ENCODE measurements at regions not wholly inside any gene's neighbourhood (a gene's known extent, or its start where the extent isn't known, plus 50 kb on each side); places are given as distances from the start of the nearest gene placed in this dataset.

DNA sequence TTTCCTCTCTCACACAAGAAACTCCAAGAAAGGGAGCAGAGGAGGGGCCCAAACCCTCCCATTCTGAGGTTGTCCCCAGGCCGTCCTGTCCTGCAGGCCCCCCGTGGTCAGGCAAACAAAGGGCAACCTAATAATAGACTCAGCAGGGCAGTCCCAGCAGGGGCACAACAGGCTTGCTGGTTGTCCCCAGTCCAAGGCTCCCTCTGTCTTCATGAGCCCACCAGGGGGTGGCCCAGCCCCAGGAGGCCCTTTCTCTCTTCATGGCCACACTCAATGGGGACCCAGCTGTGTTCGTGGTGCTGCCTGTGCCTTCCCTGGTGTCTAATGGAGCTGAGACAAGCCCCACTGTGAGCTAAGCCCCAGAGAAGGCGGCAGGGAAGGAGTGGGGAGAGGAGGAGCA lies 359.9 kb downstream of the ADGRD1 start:
- no peaks in the 10 kb centered on the region for H3K36me3 Mint-ChIP-seq (ENCODE audit: insufficient read depth)
- H3K9me3 Mint-ChIP-seq (ENCODE audit: low read depth): peaks cover 15% of the 10 kb centered on the region
- H3K4me3 Mint-ChIP-seq (ENCODE audit: low read depth): no peak overlapping the region
- no peaks in the 10 kb centered on the region for H3K4me1 Mint-ChIP-seq (ENCODE audit: low read depth)
- TF ChIP-seq, protein P1, sequence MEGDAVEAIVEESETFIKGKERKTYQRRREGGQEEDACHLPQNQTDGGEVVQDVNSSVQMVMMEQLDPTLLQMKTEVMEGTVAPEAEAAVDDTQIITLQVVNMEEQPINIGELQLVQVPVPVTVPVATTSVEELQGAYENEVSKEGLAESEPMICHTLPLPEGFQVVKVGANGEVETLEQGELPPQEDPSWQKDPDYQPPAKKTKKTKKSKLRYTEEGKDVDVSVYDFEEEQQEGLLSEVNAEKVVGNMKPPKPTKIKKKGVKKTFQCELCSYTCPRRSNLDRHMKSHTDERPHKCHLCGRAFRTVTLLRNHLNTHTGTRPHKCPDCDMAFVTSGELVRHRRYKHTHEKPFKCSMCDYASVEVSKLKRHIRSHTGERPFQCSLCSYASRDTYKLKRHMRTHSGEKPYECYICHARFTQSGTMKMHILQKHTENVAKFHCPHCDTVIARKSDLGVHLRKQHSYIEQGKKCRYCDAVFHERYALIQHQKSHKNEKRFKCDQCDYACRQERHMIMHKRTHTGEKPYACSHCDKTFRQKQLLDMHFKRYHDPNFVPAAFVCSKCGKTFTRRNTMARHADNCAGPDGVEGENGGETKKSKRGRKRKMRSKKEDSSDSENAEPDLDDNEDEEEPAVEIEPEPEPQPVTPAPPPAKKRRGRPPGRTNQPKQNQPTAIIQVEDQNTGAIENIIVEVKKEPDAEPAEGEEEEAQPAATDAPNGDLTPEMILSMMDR (IDR thresholded peaks at IDR 0.05; ENCODE audit: unreplicated experiment): no peak
- no peak overlapping the region for H3K27ac Mint-ChIP-seq
- peaks cover 23% of the 10 kb centered on the region for H3K27me3 Mint-ChIP-seq
- DNase-seq (ENCODE audit: low spot score, unreplicated experiment): no peak

DNA sequence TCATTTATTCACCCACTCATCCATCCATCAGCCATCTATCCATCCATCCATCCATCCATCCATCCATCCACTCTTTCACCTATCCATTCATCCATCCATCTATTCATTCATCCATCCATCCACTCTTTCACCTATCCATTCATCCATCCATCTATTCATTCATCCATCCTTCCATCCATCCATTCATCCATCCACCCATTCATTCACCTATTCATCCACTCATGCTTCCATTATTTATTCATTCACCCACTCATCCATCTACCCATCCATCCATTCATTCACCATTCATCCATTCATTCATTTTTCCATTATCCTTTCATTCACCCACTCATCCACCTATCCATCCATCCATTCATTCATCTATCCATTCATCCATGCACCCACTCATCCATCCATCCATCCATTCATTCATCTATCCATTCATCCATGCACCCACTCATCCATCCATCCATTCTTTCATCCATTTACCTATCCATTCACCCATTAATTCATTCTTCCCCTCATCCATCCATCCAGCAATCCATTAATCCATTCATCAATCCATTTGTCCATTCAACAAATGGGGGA lies 360.9 kb downstream of the ADGRD1 start:
- no peak for DNase-seq (ENCODE audit: low spot score, unreplicated experiment)
- peaks cover 18% of the 10 kb centered on the region for H3K27me3 Mint-ChIP-seq
- no peak overlapping the region for H3K4me3 Mint-ChIP-seq (ENCODE audit: low read depth)
- no peaks in the 10 kb centered on the region for H3K36me3 Mint-ChIP-seq (ENCODE audit: insufficient read depth)
- H3K27ac Mint-ChIP-seq: no peak overlapping the region
- TF ChIP-seq, protein P1 (IDR thresholded peaks at IDR 0.05; ENCODE audit: unreplicated experiment): no peak
- peaks cover 24% of the 10 kb centered on the region for H3K9me3 Mint-ChIP-seq (ENCODE audit: low read depth)
- H3K4me1 Mint-ChIP-seq (ENCODE audit: low read depth): no peaks in the 10 kb centered on the region

DNA sequence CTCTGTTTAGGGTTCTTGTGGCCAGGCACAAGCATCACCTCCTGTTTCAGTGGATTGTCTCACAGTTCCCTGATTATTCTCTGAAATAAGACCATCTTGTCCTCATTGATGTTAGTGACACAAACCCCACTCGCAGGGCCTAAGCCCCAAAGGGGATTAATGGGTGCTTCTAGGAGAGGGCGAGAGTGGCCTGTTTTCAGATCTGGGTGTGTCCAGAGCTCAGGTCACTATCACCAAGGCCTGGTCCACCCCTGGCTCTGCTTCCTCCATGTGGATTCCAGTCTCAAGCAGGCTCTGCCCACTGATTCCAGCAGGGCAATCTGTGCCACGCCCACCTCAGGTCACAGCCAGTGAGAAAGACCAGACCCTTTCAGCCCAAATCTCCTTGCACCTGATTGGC lies 361.9 kb downstream of the ADGRD1 start:
- Mint-ChIP-seq H3K9me3 (ENCODE audit: low read depth) (peaks cover 26% of the 10 kb centered on the region), H3K4me1 (ENCODE audit: low read depth) (no peaks in the 10 kb centered on the region), H3K4me3 (ENCODE audit: low read depth) (no peak overlapping the region), H3K36me3 (ENCODE audit: insufficient read depth) (no peaks in the 10 kb centered on the region), H3K27ac (no peak overlapping the region), H3K27me3 (peaks cover 11% of the 10 kb centered on the region)
- TF ChIP-seq, protein P1 (IDR thresholded peaks at IDR 0.05; ENCODE audit: unreplicated experiment): no peak
- DNase-seq (ENCODE audit: low spot score, unreplicated experiment): no peak

DNA sequence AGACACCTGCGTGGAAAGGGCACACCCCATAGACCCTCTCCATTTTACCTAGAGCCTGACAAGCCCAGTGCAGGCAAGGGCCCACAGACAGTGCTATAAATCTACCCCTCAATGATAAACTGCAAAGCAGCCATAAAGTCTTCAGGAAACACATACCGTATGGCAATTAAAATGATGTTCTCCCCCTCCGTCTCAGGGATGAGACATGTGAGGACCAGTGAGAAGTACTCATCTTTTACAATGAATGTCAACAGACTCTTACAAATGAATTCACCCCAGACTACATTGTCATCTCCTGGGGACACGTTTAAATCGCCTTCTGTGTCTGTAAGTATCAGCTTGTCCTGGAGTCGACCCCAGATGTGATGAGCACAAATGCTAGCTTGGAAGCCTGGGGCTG lies 362.7 kb downstream of the ADGRD1 start:
- Mint-ChIP-seq H3K27ac (no peak overlapping the region), H3K4me1 (ENCODE audit: low read depth) (no peaks in the 10 kb centered on the region), H3K36me3 (ENCODE audit: insufficient read depth) (no peaks in the 10 kb centered on the region), H3K9me3 (ENCODE audit: low read depth) (peaks cover 26% of the 10 kb centered on the region), H3K27me3 (peaks cover 9% of the 10 kb centered on the region), H3K4me3 (ENCODE audit: low read depth) (no peak overlapping the region)
- TF ChIP-seq, protein P1 (IDR thresholded peaks at IDR 0.05; ENCODE audit: unreplicated experiment): no peak
- DNase-seq (ENCODE audit: low spot score, unreplicated experiment): no peak

DNA sequence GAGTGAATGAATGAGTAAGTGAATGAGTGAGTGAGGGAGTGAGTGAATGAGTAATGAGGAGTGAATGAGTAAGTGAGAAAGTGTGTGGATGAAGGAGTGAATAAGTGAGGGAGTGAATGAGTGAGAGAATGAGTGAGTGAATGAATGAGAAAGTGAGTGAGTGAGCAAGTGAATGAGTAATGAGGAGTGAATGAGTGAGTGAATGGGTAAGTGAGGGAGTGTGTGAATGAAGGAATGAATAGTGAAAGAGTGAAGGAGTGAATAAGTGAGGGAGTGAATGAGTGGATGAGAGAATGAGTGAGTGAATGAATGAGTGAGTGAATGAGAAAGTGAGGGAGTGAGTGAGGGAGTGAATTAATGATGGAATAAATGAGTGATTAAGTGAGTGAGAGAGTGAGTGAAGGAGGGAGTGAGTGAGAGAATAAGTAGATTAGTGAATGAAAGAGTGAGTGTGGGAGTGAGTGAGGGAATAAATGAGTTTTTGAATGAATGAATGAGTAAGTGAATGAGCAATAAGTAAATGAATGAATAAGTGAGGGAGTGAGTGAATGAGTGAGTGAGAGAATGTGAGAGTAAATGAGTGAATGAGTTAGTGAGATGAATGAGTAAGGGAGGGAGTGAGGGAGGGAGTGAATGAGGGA lies 364.5 kb downstream of the ADGRD1 start:
- peaks cover 26% of the 10 kb centered on the region for H3K9me3 Mint-ChIP-seq (ENCODE audit: low read depth)
- TF ChIP-seq, protein P1 (IDR thresholded peaks at IDR 0.05; ENCODE audit: unreplicated experiment): no peak
- H3K4me3 Mint-ChIP-seq (ENCODE audit: low read depth): no peak overlapping the region
- no peaks in the 10 kb centered on the region for H3K36me3 Mint-ChIP-seq (ENCODE audit: insufficient read depth)
- H3K4me1 Mint-ChIP-seq (ENCODE audit: low read depth): no peaks in the 10 kb centered on the region
- no peak for DNase-seq (ENCODE audit: low spot score, unreplicated experiment)
- H3K27ac Mint-ChIP-seq: no peak overlapping the region
- H3K27me3 Mint-ChIP-seq: peaks cover 5% of the 10 kb centered on the region
